Gastroesophageal sphincter (tissue), 3 donors: ENCODE measurements at regions not wholly inside any gene's neighbourhood (a gene's known extent, or its start where the extent isn't known, plus 50 kb on each side); places are given as distances from the start of the nearest gene placed in this dataset.

Experiments
- EP300 ChIP-seq: sonication (generic); formaldehyde crosslinking; IDR thresholded peaks from one replicate; pipeline ENCODE4 v1.6.1; 2017; ENCODE audit warnings: antibody characterized with exemption, mild to moderate bottlenecking
- TF ChIP-seq, protein P1 (sequence below), 4 experiments: fragments of 200-600 bp in 2 of 4; fragments of 450-650 bp in 2 of 4; sonication (generic) in 1 of 4; IDR thresholded peaks; one replicate each; pipeline ENCODE4 v1.5.1; 2017 to 2019; ENCODE audit warnings: antibody characterized with exemption in 4 of 4, mild to moderate bottlenecking in 2 of 4, moderate library complexity in 2 of 4

- no peak for TF ChIP-seq EP300
- TF ChIP-seq, protein P1, sequence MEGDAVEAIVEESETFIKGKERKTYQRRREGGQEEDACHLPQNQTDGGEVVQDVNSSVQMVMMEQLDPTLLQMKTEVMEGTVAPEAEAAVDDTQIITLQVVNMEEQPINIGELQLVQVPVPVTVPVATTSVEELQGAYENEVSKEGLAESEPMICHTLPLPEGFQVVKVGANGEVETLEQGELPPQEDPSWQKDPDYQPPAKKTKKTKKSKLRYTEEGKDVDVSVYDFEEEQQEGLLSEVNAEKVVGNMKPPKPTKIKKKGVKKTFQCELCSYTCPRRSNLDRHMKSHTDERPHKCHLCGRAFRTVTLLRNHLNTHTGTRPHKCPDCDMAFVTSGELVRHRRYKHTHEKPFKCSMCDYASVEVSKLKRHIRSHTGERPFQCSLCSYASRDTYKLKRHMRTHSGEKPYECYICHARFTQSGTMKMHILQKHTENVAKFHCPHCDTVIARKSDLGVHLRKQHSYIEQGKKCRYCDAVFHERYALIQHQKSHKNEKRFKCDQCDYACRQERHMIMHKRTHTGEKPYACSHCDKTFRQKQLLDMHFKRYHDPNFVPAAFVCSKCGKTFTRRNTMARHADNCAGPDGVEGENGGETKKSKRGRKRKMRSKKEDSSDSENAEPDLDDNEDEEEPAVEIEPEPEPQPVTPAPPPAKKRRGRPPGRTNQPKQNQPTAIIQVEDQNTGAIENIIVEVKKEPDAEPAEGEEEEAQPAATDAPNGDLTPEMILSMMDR (IDR thresholded peaks at IDR 0.05) = no peak
Measured at GRCh38 chr20:57003012-57003411, 263.4 kb downstream of the BMP7 start.
